ENCODE measurements at regions not wholly inside any gene's neighbourhood (a gene's known extent, or its start where the extent isn't known, plus 50 kb on each side); places are given as distances from the start of the nearest gene placed in this dataset.

- Histone ChIP-seq H3K4me1 (ENCODE audit: control extremely low read depth in 1 of 4, control insufficient read depth in 4 of 4, insufficient read depth in 4 of 4, low read length in 3 of 4) (peaks cover 0 to 22% (median 4%) of the 10 kb centered on the region in 4 experiments), H3K27me3 (replicated peaks in 2 of 5; ENCODE audit: control insufficient read depth in 4 of 5, insufficient read depth in 5 of 5, low read length in 4 of 5) (no peaks in the 10 kb centered on the region), H3K27ac (ENCODE audit: insufficient read depth in 1 of 2, low read depth in 1 of 2, low read length in 2 of 2, poor library complexity in 1 of 2, severe bottlenecking in 2 of 2) (no peak overlapping the region), H3K4me3 (ENCODE audit: control insufficient read depth in 1 of 7, extremely low read depth in 1 of 7, insufficient read depth in 4 of 7, low read depth in 2 of 7, low read length in 6 of 7) (no peak overlapping the region), H3K36me3 (ENCODE audit: control insufficient read depth in 4 of 4, insufficient read depth in 4 of 4, low read length in 3 of 4) (no peaks in the 10 kb centered on the region), H3K9me3 (ENCODE audit: control extremely low read depth in 1 of 5, control insufficient read depth in 4 of 5, insufficient read depth in 2 of 5, low read depth in 1 of 5, low read length in 4 of 5) (no peaks in the 10 kb centered on the region)
- no peak for DNase-seq
- WGBS (ENCODE audit: insufficient coverage), result 100% methylated on average over 1 of the region's 2 CpGs
- POLR2A ChIA-PET, result no interaction called here
- CTCF ChIA-PET, result no interaction called here
Observed at GRCh38 chr10:53135213-53135896, 362.8 kb upstream of the MBL2 start.

- Histone ChIP-seq H3K4me3 (ENCODE audit: control insufficient read depth in 1 of 7, extremely low read depth in 1 of 7, insufficient read depth in 4 of 7, low read depth in 2 of 7, low read length in 6 of 7) (no peak overlapping the region), H3K36me3 (ENCODE audit: control insufficient read depth in 4 of 4, insufficient read depth in 4 of 4, low read length in 3 of 4) (no peaks in the 10 kb centered on the region), H3K27me3 (replicated peaks in 2 of 5; ENCODE audit: control insufficient read depth in 4 of 5, insufficient read depth in 5 of 5, low read length in 4 of 5) (no peaks in the 10 kb centered on the region), H3K27ac (ENCODE audit: insufficient read depth in 1 of 2, low read depth in 1 of 2, low read length in 2 of 2, poor library complexity in 1 of 2, severe bottlenecking in 2 of 2) (no peak overlapping the region), H3K4me1 (ENCODE audit: control extremely low read depth in 1 of 4, control insufficient read depth in 4 of 4, insufficient read depth in 4 of 4, low read length in 3 of 4) (peaks cover 0 to 20% (median 4%) of the 10 kb centered on the region in 4 experiments), H3K9me3 (ENCODE audit: control extremely low read depth in 1 of 5, control insufficient read depth in 4 of 5, insufficient read depth in 2 of 5, low read depth in 1 of 5, low read length in 4 of 5) (no peaks in the 10 kb centered on the region)
- DNase-seq, result no peak
- CTCF ChIA-PET, result no interaction called here
- no CpG with 5 or more reads among the region's 4 CpGs for WGBS (ENCODE audit: insufficient coverage)
- POLR2A ChIA-PET, result no interaction called here
Observed at GRCh38 chr10:53134050-53134449, 361.5 kb upstream of the MBL2 start.

- ChIA-PET CTCF (no interaction called here), POLR2A (no interaction called here)
- Histone ChIP-seq H3K27me3 (replicated peaks in 2 of 5; ENCODE audit: control insufficient read depth in 4 of 5, insufficient read depth in 5 of 5, low read length in 4 of 5) (no peaks in the 10 kb centered on the region), H3K27ac (ENCODE audit: insufficient read depth in 1 of 2, low read depth in 1 of 2, low read length in 2 of 2, poor library complexity in 1 of 2, severe bottlenecking in 2 of 2) (no peak overlapping the region), H3K4me3 (ENCODE audit: control insufficient read depth in 1 of 7, extremely low read depth in 1 of 7, insufficient read depth in 4 of 7, low read depth in 2 of 7, low read length in 6 of 7) (no peak overlapping the region), H3K4me1 (ENCODE audit: control extremely low read depth in 1 of 4, control insufficient read depth in 4 of 4, insufficient read depth in 4 of 4, low read length in 3 of 4) (peaks cover 0 to 14% (median 2%) of the 10 kb centered on the region in 4 experiments), H3K36me3 (ENCODE audit: control insufficient read depth in 4 of 4, insufficient read depth in 4 of 4, low read length in 3 of 4) (no peaks in the 10 kb centered on the region), H3K9me3 (ENCODE audit: control extremely low read depth in 1 of 5, control insufficient read depth in 4 of 5, insufficient read depth in 2 of 5, low read depth in 1 of 5, low read length in 4 of 5) (no peaks in the 10 kb centered on the region)
- no peak for DNase-seq
Observed at GRCh38 chr10:53130337-53130736, 357.8 kb upstream of the MBL2 start.

- no peaks in the 10 kb centered on the region for H3K9me3 ChIP-seq (ENCODE audit: control extremely low read depth in 1 of 5, control insufficient read depth in 4 of 5, insufficient read depth in 2 of 5, low read depth in 1 of 5, low read length in 4 of 5)
- peaks cover 0 to 7% (median 0%) of the 10 kb centered on the region in 4 experiments for H3K4me1 ChIP-seq (ENCODE audit: control extremely low read depth in 1 of 4, control insufficient read depth in 4 of 4, insufficient read depth in 4 of 4, low read length in 3 of 4)
- H3K27ac ChIP-seq (ENCODE audit: insufficient read depth in 1 of 2, low read depth in 1 of 2, low read length in 2 of 2, poor library complexity in 1 of 2, severe bottlenecking in 2 of 2), result no peak overlapping the region
- H3K4me3 ChIP-seq (ENCODE audit: control insufficient read depth in 1 of 7, extremely low read depth in 1 of 7, insufficient read depth in 4 of 7, low read depth in 2 of 7, low read length in 6 of 7), result no peak overlapping the region
- H3K36me3 ChIP-seq (ENCODE audit: control insufficient read depth in 4 of 4, insufficient read depth in 4 of 4, low read length in 3 of 4), result no peaks in the 10 kb centered on the region
- no peak for DNase-seq
- ChIA-PET POLR2A (no interaction called here), CTCF (no interaction called here)
- WGBS (ENCODE audit: insufficient coverage), result 88% methylated on average over 2 of the region's 4 CpGs
- no peaks in the 10 kb centered on the region for H3K27me3 ChIP-seq (replicated peaks in 2 of 5; ENCODE audit: control insufficient read depth in 4 of 5, insufficient read depth in 5 of 5, low read length in 4 of 5)
Observed at GRCh38 chr10:53127686-53128085, 355.1 kb upstream of the MBL2 start.

- CTCF ChIA-PET, result interaction anchor here (1.7 kb wide), 2 partner anchors 7 to 10 kb away, joined by 3 to 6 read pairs; no protein-coding TSS in a partner anchor
- Histone ChIP-seq H3K4me1 (ENCODE audit: control extremely low read depth in 1 of 4, control insufficient read depth in 4 of 4, insufficient read depth in 4 of 4, low read length in 3 of 4) (no peaks in the 10 kb centered on the region), H3K27ac (ENCODE audit: insufficient read depth in 1 of 2, low read depth in 1 of 2, low read length in 2 of 2, poor library complexity in 1 of 2, severe bottlenecking in 2 of 2) (no peak overlapping the region), H3K36me3 (ENCODE audit: control insufficient read depth in 4 of 4, insufficient read depth in 4 of 4, low read length in 3 of 4) (no peaks in the 10 kb centered on the region), H3K4me3 (ENCODE audit: control insufficient read depth in 1 of 7, extremely low read depth in 1 of 7, insufficient read depth in 4 of 7, low read depth in 2 of 7, low read length in 6 of 7) (no peak overlapping the region), H3K9me3 (ENCODE audit: control extremely low read depth in 1 of 5, control insufficient read depth in 4 of 5, insufficient read depth in 2 of 5, low read depth in 1 of 5, low read length in 4 of 5) (no peaks in the 10 kb centered on the region), H3K27me3 (replicated peaks in 2 of 5; ENCODE audit: control insufficient read depth in 4 of 5, insufficient read depth in 5 of 5, low read length in 4 of 5) (no peaks in the 10 kb centered on the region)
- POLR2A ChIA-PET, result no interaction called here
- 100% methylated on average over 1 of the region's 4 CpGs for WGBS (ENCODE audit: insufficient coverage)
- DNase-seq, result no peak
Observed at GRCh38 chr10:53123311-53123710, 350.7 kb upstream of the MBL2 start.

- WGBS (ENCODE audit: insufficient coverage), result 94% methylated on average over 4 of the region's 4 CpGs
Observed at GRCh38 chr10:53122281-53122680, 349.7 kb upstream of the MBL2 start.

GRCh38 chr10:53115660-53116059 lies 343.1 kb upstream of the MBL2 start:
- H3K27ac ChIP-seq (ENCODE audit: insufficient read depth in 1 of 2, low read depth in 1 of 2, low read length in 2 of 2, poor library complexity in 1 of 2, severe bottlenecking in 2 of 2), result no peak overlapping the region
- H3K9me3 ChIP-seq (ENCODE audit: control extremely low read depth in 1 of 5, control insufficient read depth in 4 of 5, insufficient read depth in 2 of 5, low read depth in 1 of 5, low read length in 4 of 5), result no peaks in the 10 kb centered on the region
- ChIA-PET POLR2A (no interaction called here), CTCF (interaction anchor here (0.7 kb wide), 1 partner anchor 9 kb away, joined by 3 read pairs; no protein-coding TSS in a partner anchor)
- no peak for DNase-seq
- no peaks in the 10 kb centered on the region for H3K27me3 ChIP-seq (replicated peaks in 2 of 5; ENCODE audit: control insufficient read depth in 4 of 5, insufficient read depth in 5 of 5, low read length in 4 of 5)
- no CpG with 5 or more reads among the region's 2 CpGs for WGBS (ENCODE audit: insufficient coverage)
- H3K4me1 ChIP-seq (ENCODE audit: control extremely low read depth in 1 of 4, control insufficient read depth in 4 of 4, insufficient read depth in 4 of 4, low read length in 3 of 4), result peaks cover 0 to 2% (median 0%) of the 10 kb centered on the region in 4 experiments
- no peaks in the 10 kb centered on the region for H3K36me3 ChIP-seq (ENCODE audit: control insufficient read depth in 4 of 4, insufficient read depth in 4 of 4, low read length in 3 of 4)
- no peak overlapping the region for H3K4me3 ChIP-seq (ENCODE audit: control insufficient read depth in 1 of 7, extremely low read depth in 1 of 7, insufficient read depth in 4 of 7, low read depth in 2 of 7, low read length in 6 of 7)

More at GRCh38 chr10:53122281-53122680, 349.7 kb upstream of the MBL2 start:
- no peaks in the 10 kb centered on the region for H3K36me3 ChIP-seq (ENCODE audit: control insufficient read depth in 4 of 4, insufficient read depth in 4 of 4, low read length in 3 of 4)
- H3K4me3 ChIP-seq (ENCODE audit: control insufficient read depth in 1 of 7, extremely low read depth in 1 of 7, insufficient read depth in 4 of 7, low read depth in 2 of 7, low read length in 6 of 7), result no peak overlapping the region
- DNase-seq, result no peak
- H3K27ac ChIP-seq (ENCODE audit: insufficient read depth in 1 of 2, low read depth in 1 of 2, low read length in 2 of 2, poor library complexity in 1 of 2, severe bottlenecking in 2 of 2), result no peak overlapping the region
- POLR2A ChIA-PET, result no interaction called here
- CTCF ChIA-PET, result no interaction called here
- no peaks in the 10 kb centered on the region for H3K4me1 ChIP-seq (ENCODE audit: control extremely low read depth in 1 of 4, control insufficient read depth in 4 of 4, insufficient read depth in 4 of 4, low read length in 3 of 4)
- H3K9me3 ChIP-seq (ENCODE audit: control extremely low read depth in 1 of 5, control insufficient read depth in 4 of 5, insufficient read depth in 2 of 5, low read depth in 1 of 5, low read length in 4 of 5), result no peaks in the 10 kb centered on the region
- no peaks in the 10 kb centered on the region for H3K27me3 ChIP-seq (replicated peaks in 2 of 5; ENCODE audit: control insufficient read depth in 4 of 5, insufficient read depth in 5 of 5, low read length in 4 of 5)

All from common myeloid progenitor, CD34-positive (primary cell).